ENCODE measurements at regions not wholly inside any gene's neighbourhood (a gene's known extent, or its start where the extent isn't known, plus 50 kb on each side); places are given as distances from the start of the nearest gene placed in this dataset.
A peak's percentile ranks its signal among the peaks of the same experiment; 100 is the strongest.
"Not testable (repeated sequence)": the region's sequence is repeated elsewhere in the genome, so short reads cannot be mapped to it uniquely, and the experiment has no call there.

DNA sequence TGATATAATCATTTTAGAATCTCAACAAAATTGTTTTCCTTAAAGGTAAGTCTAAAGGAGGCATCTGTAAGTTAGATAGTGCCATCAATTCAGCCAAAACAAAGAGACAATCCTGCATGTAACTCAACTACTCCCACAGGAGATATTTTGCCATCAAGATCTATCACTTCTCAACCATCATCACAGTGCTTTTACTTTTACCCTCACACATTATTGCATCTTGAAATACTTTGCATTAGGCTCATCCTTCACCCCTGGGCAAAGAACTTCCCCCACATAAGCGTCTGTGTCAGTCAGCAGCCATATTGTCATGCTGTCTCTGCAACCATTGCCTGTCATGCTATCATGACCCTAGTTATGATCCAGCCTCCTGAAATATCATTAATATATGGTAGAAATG lies 54.9 kb upstream of the NLGN1 start:
- no peak for FAIRE-seq

DNA sequence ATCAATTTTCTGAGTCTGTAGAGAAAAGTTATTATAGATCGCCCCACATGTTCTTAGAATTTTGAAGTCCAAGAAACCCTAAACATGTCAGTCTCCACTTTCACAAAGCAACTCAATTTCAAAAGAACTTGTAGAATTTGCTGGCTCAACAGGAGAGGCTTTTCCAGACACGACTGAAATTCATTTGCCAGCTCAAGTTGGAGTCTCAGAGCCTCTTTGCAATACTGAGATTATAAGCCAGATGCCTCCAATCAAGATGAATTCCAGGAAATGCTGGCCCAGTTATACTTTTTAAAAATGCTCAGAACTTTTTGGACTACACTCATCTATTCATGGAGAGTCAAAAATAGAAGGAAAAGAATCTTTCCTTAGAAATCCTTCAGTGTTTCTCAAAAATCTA lies 56.9 kb upstream of the NLGN1 start:
- no peak for FAIRE-seq

DNA sequence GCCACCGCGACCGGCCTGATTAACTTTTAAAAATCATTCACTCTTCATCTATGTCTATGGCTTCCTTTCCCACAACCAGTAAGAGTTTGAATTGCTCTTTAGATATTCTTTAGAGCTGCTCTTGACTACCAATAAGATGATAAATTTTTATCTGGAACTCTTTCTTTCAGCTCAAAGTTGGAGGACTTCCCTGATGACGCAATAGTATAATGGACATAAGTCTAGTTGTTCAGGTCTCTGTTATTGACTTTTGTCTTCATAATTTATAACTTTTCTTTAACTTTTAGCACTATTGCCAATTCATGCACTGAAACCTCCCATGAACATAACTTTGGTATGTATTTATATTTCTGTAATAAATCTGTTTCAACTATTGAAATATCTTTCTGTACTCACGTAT lies 61.3 kb upstream of the NLGN1 start:
- FAIRE-seq: no peak

DNA sequence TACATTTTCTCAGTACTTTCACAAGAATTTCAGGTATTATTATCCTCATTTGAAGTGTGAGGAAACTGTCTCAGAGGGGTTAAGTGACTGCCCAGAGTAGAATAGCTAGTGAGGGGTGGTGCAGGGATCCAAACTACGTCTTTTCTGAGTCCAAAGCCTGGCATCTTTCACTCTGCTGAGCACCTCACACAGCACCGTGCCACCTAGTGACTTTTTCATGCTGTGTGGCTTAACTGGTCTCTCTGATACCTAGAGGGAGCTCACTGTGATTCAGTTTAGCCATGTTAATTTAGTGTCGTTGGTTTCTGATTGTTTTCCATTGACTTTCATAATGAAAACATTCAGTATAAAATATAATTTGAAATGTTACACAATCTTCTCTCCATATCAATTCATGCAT lies 91.4 kb upstream of the NLGN1 start:
- no peak for FAIRE-seq

DNA sequence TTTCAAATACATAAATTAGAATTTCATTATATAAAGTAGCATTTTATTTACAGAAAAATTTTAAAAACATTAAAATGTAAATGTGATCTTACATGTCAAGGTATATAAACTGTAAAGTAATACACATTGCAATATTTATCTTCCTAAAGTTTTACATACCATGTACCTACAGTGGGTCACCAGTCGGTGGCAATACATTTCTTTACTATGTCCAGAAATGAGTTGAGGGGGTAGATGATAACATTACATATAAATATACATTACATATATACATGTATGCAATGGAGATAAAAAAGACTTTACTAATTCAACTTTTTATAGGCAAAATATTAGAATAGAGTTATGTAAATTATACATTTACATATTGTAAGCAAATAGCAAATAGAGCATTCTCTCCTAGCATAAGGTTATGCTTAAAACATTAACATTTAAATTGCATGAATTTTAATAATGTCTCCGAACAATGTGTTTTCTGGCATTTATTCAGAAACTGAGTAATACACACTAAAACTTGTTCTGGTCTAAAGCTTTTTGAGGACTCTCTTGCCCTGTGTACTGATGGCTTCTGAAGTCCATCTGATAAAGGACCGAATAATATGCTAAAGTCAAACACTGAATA lies 93.3 kb upstream of the NLGN1 start:
- FAIRE-seq: peak; percentile 53

DNA sequence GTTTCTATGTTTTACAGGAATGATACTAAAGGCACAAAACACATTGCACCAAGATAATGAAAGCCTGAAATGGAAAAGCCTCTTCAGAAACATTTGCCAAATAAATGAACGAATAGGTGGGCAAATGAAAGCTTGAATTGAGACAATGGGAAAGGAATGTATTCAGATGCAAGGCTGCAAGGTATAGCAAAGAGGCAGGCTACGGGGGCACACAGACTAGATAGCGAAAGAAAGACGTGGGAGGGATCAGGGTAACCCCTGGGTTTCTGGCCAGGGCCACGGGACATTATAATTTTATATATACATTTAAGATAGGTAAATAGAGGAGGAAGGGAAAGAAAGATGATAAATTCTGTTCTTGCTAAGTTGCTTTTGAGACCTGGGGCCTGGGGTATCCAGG lies 95.9 kb upstream of the NLGN1 start:
- FAIRE-seq: no peak

DNA sequence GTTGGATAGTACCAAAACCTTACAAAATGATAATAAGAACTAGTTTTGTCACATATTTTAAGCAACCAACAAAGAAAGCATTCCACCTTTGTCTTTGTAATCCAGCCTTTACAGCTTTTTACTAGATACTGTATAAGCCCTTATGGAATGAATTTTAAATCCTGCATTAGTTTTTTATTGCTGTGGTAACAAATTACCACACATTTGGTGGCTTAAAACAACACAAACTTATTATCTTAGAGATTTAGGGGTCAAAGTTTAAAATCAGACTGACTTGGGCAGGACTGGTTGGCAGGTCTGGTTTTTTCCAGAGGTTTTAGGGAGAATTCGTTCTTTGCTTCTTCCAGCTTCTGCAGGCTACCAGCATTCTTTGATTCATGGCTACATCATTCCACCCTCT lies 108.5 kb upstream of the NLGN1 start:
- FAIRE-seq: no peak

DNA sequence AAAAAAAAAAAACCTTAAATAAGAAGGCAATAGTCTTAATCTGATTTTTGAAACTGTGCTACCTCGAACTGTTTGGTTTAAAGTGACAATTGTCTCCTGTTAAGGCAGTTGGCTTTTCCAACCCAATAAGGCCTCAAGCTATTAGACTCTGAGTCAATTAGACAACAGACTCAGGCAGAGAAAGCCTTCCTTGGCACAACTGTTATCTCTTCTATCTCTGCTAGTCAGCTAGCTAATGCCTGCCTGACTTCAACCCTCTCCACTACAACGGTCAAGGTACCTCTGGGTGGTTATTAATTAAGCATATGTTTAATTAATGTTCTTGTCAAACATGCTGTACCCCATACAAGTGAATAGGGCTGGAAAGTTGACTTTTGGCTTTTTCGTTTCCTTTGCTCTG lies 110.2 kb upstream of the NLGN1 start:
- FAIRE-seq: no peak

DNA sequence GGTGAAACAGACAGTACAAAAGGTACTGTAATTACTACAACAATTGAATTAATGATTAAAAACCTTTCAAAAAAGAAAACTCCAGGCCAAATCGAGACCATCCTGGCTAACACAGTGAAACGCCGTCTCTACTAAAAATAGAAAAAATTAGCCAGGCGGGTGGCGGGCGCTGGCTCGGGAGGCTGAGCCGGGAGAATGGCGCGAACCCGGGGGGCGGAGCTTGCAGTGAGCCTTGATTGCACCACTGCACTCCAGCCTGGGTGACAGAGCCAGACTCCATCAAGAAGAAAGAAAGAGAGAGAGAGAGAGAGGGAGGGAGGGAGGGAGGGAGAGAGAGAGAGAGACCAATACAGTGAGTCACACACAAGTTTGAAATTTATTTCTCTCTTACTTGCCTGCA lies 111.0 kb upstream of the NLGN1 start:
- FAIRE-seq: not testable (repeated sequence)

DNA sequence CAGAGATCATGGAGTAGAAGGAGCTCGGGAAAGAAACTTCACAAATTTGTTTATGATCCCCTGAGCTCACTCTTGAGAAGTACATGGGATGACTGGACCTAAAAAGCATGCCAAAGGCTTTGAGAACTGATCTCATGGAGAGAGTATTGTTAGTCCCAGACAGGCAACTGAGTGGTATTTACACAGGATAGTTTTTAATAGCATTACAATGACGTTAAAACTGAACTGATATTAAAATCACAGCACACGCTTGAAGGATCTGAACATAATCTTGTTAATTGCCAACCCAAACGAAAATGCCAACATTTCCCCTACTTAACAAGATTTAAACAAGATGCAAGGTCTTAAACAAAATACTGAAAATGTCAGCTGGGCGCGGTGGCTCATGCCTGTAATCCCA lies 113.2 kb upstream of the NLGN1 start:
- FAIRE-seq: no peak

DNA sequence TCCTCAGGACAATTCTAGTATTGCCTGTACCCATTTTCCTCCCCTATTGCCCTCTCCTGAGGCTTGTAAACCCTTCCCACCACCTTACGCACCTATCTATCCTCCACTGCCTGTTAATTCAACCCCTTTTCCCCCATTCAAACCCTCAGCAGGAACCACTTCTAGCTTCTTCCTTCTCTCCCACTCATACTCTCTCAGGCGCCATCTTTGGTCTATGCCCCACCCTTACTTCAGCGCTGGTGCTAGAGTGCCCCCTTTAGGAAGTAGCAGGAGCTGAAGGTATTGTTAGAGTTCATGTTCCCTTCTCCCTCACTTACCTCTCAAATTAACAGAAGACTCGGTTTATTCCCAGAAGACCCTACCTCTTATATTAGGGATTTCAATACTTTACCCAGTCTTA lies 121.8 kb upstream of the NLGN1 start:
- FAIRE-seq: no peak

DNA sequence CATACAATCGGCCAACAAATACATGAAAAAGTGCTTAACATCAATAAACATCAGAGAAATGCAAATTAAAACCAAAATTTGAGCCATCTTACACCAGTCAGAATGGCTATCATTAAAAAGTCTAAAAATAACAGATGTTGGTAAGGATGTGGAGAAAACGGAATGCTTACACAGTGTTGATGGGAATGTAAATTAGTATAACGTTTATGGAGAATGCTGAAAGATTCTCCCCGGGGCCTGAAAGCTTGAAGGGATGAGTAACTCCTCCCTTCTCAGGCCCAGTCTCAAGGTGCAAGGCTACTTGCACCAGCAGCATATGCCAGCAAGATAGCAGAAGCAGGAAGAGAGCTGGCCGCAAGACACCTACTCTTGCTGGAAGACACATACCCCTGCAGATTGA lies 123.7 kb upstream of the NLGN1 start:
- no peak for FAIRE-seq

DNA sequence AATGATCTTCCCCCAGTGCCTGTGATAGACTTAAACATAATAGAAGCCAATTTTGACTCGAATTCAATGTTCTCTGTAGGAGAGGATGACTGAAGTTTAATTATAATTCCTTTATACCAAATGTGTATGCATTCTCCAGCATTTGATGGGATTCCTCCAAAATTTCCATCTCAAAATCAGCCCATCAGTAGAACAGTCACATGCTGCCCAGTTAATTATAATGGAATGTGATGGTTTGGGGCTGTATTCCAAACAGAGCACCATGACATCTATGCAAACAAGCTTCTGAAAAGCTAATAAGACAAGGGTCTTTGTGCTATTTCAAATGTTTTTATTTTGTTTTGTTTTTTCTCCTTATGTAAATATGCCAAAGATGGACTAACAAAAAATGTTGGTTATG lies 127.7 kb upstream of the SPATA16 start:
- no peak for FAIRE-seq

DNA sequence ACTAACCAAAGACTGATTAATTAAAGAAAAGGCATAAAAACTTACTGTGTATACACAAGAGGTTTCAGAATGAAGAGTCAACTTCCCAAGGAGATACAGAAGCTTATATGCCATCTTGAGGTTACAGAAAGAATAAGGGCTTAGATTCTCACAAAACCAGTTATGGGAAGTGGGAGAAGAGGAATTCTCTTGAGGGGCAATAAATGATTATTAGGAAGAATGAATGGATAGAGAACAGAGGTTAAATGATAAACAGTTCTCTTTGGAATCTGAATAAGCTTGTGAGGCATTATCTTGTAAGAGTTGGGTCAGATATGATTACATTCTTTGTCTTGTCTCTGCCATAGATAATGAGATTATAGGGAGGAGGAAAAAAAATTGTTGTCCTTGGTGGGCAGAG lies 126.7 kb upstream of the SPATA16 start:
- no peak for FAIRE-seq

DNA sequence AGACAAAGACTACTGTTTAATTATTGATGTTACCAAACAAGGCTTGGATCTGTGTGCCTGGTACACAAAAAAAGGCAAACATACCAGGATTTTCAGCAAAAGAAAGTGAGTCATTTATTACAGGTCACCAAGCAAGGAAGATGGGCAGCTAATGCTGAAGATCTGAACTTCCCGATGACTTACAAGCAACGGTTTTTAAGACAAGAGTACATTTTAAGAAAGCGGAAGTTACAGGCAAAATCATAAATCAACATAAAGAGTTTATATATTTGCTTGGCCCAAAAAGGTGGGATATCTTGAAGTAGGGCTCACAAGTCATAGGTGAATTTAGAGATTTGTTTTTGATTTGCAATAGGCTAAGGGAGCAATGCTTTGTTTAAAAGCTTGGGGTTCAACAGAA lies 125.4 kb upstream of the SPATA16 start:
- FAIRE-seq: no peak

DNA sequence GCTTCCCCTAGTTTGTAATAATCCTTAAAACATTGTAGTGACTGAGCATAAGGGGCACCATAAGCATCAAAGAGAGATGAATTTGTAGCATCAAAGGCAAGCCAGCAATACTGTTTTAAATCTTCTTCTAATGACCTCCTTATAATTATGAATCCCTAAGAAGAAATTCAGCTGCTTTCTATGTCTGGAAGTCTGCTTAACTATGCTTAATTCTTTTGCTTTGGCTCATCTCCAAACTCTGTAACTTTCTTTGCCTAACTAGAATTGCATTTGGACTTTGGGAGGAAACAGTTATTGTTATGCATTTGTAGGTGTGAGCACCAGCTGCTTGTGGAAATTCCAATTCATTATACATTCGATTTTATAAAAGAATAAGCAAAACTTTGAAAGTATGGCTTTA lies 117.7 kb upstream of the SPATA16 start:
- no peak for FAIRE-seq

DNA sequence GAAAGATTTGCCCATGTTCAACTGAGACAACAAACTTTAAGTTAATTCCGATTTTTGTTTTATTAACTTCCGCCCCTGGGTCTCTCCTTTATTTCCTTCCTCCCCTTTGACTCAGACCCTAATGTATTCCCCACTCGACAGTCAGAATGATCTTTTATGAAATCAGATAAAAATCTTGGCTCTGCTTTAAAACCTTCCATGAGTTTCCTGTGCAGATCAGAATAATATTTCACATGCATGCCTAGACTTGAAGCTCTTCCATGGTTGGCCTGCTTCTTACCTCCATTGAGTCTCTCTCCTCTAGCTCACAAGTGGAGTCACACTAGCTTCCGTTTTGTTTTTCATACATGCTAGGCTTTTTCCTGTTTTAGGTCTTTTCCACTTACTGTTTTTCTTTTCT lies 116.8 kb upstream of the SPATA16 start:
- no peak for FAIRE-seq

DNA sequence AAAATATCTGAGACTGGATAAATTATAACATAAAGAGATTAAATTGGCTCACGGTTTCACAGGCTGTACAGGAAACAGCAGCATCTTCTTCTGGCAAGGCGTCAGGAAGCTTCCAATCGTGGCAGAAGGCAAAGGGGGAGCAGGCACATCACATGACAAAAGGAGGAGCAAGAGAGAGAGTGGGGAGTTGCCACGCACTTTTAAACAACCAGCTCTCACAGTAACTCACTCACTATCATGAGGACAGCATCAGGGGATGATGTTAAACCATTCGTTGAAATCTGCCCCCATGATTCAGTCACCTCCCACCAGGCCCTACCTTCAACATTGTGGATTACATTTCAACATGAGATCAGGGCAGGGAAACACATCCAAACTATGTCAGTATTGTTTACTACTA lies 114.5 kb upstream of the SPATA16 start:
- no peak for FAIRE-seq

DNA sequence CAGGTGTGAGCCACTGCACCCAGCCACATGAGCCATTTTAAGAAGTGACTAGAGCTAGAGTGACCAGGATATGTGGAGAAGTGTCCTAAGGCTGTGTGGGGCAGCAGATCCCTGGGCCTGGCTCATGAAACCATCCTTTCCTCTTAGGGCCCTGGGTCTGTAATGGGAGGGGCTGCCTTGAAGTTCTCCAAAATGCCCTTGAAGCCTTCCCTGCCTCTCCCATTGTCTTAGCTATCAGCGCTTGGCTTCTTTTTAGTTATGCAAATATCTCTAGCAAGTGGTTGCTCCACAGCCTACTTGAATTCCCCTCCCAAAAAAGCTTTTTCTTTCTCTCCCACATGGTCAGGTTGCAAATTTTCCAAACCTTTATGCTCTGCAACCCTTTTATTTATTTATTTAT lies 112.4 kb upstream of the SPATA16 start:
- FAIRE-seq: no peak

DNA sequence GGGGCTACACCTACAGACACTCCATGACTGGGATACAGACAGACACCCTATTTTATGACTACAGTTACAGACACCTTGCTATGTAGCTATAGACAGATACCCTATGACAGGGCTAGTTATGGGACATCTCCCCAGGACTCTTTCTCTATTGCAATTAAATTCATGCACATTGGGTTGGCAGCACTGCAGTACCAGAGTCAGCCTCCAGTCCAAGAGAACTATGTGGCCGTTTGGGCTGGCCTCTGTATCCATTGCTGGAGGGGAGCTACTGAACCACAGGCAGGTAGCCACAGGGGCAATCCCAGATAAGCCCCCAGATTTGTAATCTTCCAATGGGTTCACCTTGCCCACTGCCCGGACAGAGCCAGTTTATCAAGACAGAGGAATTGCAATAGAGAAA lies 108.4 kb upstream of the SPATA16 start:
- FAIRE-seq: no peak

DNA sequence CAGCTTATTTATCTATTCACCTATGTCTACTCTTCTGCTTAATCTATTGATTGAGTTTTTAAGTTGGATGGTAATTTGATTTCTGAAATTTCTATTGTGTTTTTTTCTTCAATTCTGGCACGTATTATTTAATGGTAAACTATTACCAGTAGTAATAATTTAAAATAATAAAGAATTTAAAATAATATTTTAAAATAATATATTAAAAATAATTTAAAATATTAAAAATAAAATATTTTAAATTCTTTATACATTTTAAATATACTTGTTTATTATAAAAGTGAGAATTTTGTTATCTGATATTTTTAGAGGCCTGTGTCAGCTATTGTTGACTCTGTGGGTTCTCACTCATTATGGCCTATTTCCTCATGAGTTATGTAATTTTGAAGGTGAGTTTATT lies 100.7 kb upstream of the SPATA16 start:
- FAIRE-seq: peak; percentile 96

DNA sequence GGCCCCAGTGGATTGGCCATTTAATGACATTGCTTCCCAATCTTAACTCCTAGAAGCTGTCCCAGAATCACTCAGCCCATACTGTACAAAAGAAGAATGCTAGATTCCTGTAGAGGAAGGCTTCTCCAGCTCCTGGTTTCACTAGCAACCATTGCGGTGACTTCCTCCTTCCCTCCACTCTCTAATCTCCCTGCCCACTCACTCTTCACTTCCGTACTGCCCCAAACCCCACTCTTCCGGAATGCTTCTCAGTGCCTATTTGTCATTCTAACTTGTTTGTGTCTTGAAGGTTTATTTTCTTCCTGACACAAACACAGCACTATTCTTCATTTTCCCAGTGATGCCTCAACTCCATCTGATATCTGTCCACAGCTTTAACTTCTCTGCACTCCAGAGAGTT lies 97.1 kb upstream of the SPATA16 start:
- no peak for FAIRE-seq

DNA sequence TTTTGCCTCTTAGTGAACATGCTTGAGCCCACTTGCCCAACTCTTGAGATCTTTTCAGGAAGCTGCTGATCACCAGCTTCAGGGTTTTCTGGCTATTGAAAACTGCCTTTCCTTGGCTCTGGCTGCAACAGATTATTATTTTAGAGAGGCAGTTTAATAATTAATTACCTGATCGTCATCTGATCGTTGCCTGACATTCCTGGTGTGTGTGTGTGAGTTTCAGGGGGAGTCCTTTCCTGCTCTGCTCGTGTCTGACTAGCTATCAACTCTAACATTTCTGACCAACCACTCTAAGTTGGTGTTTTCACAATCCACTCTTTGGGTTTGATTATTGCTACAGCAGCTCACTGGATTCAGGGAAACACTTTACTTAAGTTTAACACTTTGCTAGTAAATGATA lies 84.3 kb upstream of the SPATA16 start:
- FAIRE-seq: no peak

DNA sequence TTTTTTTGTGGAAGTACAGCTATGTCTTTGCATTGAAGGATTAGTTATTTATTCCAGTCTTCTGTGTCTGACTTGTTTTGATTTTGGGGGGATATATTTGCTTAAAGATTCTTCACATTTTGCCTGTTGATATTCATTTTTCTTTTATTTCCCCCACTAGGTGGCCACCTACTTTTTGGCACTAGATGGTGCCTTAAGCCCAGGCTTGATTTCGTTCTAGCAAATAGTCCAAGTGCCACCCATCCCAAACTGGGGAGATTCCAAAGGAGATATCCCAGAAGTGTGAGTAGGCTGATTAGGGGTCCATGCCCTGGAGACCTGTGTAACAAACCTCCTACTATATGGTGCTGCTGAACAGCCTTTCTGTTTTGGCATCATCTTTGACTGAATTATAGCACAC lies 80.0 kb upstream of the SPATA16 start:
- FAIRE-seq: no peak

DNA sequence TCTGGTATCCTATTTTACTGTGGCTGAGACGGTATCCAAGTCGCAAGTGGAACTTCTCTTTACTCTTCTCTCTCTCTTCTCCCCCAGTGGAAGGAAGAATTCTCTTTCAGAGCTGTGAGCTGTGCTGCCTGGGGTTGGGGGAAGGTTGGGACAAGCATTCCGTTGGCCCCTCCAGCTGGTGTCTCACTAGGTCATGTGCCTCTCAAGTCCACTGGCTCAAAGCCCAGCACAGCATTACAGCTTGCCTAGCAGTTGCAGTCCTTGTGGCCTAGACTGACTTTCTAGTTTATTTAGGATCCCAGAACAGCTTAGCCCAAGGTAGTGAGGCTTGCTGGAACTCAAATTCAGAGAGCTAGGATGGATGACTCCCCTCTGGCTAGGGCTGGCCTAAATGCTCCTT lies 76.1 kb upstream of the SPATA16 start:
- FAIRE-seq: no peak

DNA sequence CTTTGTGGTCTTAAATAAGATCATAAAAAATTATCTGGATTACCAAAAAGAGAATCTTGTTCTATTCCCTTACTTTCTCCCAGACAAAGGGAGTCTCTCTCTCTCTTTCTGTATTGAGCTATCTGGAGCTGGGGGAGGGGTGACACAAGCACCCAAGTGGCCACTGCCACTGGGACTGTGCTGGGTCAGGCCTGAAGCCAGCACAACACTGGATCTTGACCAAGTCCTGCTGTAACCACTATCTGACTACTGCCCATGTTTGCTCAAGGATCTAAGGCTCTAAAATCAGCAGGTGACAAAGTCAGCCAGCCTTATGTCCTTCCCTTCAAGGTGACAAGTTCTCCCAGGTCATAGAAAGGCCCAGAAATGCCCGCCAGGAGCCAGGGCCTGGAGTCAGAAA lies 75.0 kb upstream of the SPATA16 start:
- no peak for FAIRE-seq
